GM10266 (cell line): ENCODE measurements at regions not wholly inside any gene's neighbourhood (a gene's known extent, or its start where the extent isn't known, plus 50 kb on each side); places are given as distances from the start of the nearest gene placed in this dataset.

Experiments used
- DNase-seq: peaks from one replicate; pipeline ENCODE4 v3.0.0; 2012; ENCODE audit errors: extremely low spot score
- CTCF ChIP-seq: IDR thresholded peaks from 2 replicates; pipeline ENCODE4 v1.5.1; 2012; ENCODE audit warnings: mild to moderate bottlenecking, low read depth; ENCODE audit not compliant: control insufficient read depth, insufficient read depth; ENCODE audit errors: missing control alignments

- DNase-seq, result no peak
- TF ChIP-seq CTCF, result no peak
Measured at GRCh38 chr18:77896586-77897252, 647.1 kb downstream of the GALR1 start.

DNA sequence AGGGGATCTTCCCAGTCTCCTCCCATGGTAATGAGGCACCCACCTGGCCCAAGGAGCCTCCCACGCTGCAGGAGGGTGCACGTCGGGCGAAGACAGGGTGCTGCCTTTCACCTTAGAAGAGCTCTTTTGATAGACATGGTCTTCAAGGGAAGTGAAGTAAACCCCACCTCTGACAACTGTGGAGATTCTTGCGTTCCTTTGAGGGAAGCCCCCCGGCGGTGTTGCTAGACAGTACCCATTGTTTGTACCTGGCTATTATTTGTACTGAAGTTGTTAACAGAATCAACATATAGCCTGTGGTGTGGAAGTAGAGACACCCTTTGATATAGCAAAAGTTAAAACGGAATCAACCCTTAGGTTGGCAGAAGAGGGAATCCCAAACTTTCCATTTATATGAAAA lies 648.0 kb downstream of the GALR1 start:
- no peak for DNase-seq
- no peak for TF ChIP-seq CTCF

DNA sequence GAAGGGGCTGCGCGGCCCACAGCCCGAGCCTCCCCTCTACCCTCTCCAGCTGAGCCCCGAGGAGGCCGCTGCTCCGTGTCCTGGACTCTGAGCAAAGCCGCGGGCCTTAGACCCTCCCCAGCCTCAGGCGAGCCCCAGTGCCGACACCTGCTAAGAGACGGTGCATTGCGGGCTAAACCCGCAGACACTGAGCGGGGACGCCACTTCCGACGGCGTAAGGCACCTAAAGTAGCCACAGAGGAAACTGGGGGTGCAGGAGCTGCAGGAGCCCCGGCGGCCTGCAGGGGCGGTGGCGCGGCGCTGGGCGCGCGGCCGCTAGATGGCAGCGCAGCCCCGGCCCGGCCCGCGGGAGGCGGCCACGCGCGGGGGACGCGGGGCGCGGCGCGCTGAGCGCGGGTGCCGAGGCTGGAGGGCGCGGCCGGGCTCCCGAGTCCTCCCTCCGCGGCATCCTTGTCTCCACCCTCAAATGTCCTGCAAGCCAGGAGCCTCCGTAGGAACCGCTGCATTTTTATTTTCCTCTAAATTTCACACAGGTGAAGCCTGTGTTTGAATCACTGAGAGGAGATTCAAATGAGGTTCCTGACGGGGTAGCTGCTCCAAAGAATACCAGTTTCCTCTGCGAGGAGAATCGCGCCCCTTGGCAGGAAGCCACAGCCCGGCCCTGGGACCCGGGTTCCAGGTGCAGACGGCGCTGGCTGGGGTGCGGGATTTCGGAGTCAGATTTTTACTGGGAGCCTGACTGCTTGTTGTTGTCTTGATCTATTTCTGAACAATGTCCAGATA lies 650.5 kb downstream of the GALR1 start:
- DNase-seq, result peak; percentile 76
- TF ChIP-seq CTCF, result peak; percentile 97

DNA sequence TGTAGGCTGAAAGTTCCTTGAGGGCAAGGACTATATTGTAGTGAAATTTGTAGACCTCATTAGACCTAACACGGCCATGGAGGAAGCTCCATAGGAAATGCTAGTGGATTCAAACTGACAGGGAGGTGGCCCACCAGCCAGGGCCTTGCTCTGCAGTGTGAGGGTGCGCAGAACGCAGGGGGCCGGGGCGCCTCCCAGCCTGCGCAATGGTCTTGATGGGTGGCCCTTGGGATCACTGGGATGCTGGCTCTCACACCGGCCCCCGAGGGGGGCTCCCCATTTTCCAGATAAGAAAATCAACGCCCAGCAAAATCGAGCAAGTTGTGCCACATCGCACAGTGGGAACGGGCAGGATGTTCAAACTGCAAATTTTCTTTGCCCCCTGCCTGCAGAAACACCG lies 655.4 kb downstream of the GALR1 start:
- TF ChIP-seq CTCF, result no peak
- DNase-seq, result no peak

GRCh38 chr18:77905449-77906055 lies 655.9 kb downstream of the GALR1 start:
- TF ChIP-seq CTCF, result no peak
- DNase-seq, result no peak

DNA sequence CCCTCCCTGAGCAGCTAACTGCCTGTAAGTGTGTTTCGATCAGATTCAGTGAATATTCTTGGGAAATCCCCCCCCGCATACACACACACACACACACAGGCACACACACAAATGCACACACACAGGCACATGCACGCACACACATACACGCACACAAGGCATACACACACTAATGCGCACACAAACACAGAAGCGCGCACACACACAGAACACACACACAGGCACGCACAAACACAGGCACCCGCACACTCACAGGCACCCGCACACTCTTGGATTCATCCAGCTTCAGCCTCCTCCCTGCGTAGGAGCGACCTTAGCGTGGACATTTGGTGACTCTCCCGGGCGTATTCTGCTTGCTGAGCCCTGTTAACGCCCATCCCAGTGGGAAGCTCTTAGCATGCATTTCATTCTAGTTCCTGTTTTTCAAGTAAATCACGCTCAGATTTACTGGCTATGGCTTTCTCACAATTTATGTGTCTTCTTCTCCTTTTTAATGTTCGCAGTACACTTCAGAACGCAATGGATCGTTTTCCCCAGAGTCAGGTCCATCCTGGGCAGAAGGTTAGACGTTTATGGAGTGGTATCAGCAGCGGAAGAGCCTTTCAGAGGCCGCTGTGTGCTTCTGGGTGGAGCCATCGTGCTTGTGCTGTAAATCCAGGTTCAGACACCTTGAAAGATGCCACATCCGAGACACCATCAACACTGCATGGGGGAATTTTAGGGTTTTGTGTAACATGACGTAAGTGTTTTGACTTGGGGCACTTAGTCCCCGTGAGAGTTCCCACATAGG lies 656.6 kb downstream of the GALR1 start:
- no peak for TF ChIP-seq CTCF
- no peak for DNase-seq
